OCI-LY7 (cell line): ENCODE measurements at regions not wholly inside any gene's neighbourhood (a gene's known extent, or its start where the extent isn't known, plus 50 kb on each side); places are given as distances from the start of the nearest gene placed in this dataset.

ENCODE experiments used
- BruUV-seq: library from RNA; stranded (reverse); fragments of 400-500 nt; replicated peaks from 2 replicates; lab custom pipeline; 2021; lab: Mats Ljungman, UMichigan
- CTCF ChIA-PET: fragments of 300-600 bp; sonication (Branson Sonifier 250); formaldehyde crosslinking; loops from one replicate; lab custom pipeline; 2022; ENCODE audit warnings: antibody characterized with exemption; ENCODE audit not compliant: unreplicated experiment; lab: Charles Lee
- POLR2A ChIA-PET: fragments of 300-600 bp; sonication (Branson Sonifier 250); formaldehyde crosslinking; loops from one replicate; lab custom pipeline; 2022; ENCODE audit warnings: antibody characterized with exemption; lab: Charles Lee
- DNase-seq: peaks from one replicate; pipeline ENCODE4 v3.0.0-alpha.2; 2015; ENCODE audit warnings: low spot score
- H2AFZ ChIP-seq: fragments of 200-600 bp; sonication (generic), shearing (Covaris generic); 2 replicates; pipeline ENCODE4 v1.6.1; 2014; ENCODE audit warnings: mild to moderate bottlenecking, antibody characterized with exemption, low read length, moderate library complexity
- H3K27ac ChIP-seq: fragments of 200-600 bp; sonication (generic); 2 replicates; pipeline ENCODE4 v1.5.1; 2014; ENCODE audit warnings: mixed run types, low read depth, mild to moderate bottlenecking, moderate library complexity, low read length, inconsistent platforms; ENCODE audit not compliant: poor library complexity, severe bottlenecking
- H3K36me3 ChIP-seq: fragments of 200-600 bp; sonication (generic); 2 replicates; pipeline ENCODE4 v1.6.1; 2014; ENCODE audit warnings: mild to moderate bottlenecking, antibody characterized with exemption, low read length, moderate library complexity, mixed read lengths; ENCODE audit not compliant: insufficient read depth
- H3K4me1 ChIP-seq: fragments of 200-600 bp; sonication (generic); 2 replicates; pipeline ENCODE4 v1.5.1; 2014; ENCODE audit warnings: mild to moderate bottlenecking, low read length; ENCODE audit not compliant: insufficient read depth, poor library complexity, severe bottlenecking
- H3K4me2 ChIP-seq: fragments of 200-600 bp; sonication (generic); 2 replicates; pipeline ENCODE4 v1.6.1; 2014; ENCODE audit warnings: mild to moderate bottlenecking, low read length
- H3K4me3 ChIP-seq: fragments of 200-600 bp; sonication (generic); 2 replicates; pipeline ENCODE4 v1.5.1; 2014; ENCODE audit warnings: mild to moderate bottlenecking, low read depth, low read length; ENCODE audit not compliant: poor library complexity, severe bottlenecking
- H3K79me2 ChIP-seq: fragments of 200-600 bp; sonication (generic); 2 replicates; pipeline ENCODE4 v1.6.1; 2016; ENCODE audit warnings: low read depth, mild to moderate bottlenecking, low read length, moderate library complexity, mixed read lengths; ENCODE audit not compliant: insufficient read depth
- H3K9me2 ChIP-seq: fragments of 200-600 bp; sonication (generic); 2 replicates; pipeline ENCODE4 v1.6.1; 2016; ENCODE audit warnings: mild to moderate bottlenecking, low read length, mixed read lengths; ENCODE audit not compliant: insufficient read depth
- H3K9me3 ChIP-seq: fragments of 200-600 bp; sonication (generic); 2 replicates; pipeline ENCODE4 v1.6.1; 2014; ENCODE audit warnings: mild to moderate bottlenecking, mixed run types, low read length, mixed read lengths
- H4K20me1 ChIP-seq: fragments of 200-600 bp; sonication (generic); 2 replicates; pipeline ENCODE4 v1.6.1; 2014; ENCODE audit warnings: mild to moderate bottlenecking, antibody characterized with exemption, low read length, moderate library complexity, mixed read lengths; ENCODE audit not compliant: insufficient read depth
- EZH2phosphoT487 ChIP-seq: fragments of 200-600 bp; sonication (generic); IDR thresholded peaks from 2 replicates; pipeline ENCODE4 v1.6.1; 2018; ENCODE audit warnings: low read depth, borderline replicate concordance, mild to moderate bottlenecking, mixed run types, antibody characterized with exemption, low read length, moderate library complexity, mixed read lengths
- intact Hi-C: fragments of 100-400 bp; cut with micrococcal nuclease; formaldehyde crosslinking; loops from one replicate; pipeline ENCODE4 v1.10.0; 2022; ENCODE audit not compliant: unreplicated experiment
- TF ChIP-seq, protein P1 (sequence below): fragments of 200-600 bp; sonication (generic); conservative IDR thresholded peaks from 2 replicates; pipeline ENCODE4 v1.5.1; 2014; ENCODE audit warnings: mild to moderate bottlenecking, antibody characterized with exemption, low read length, moderate library complexity, mixed read lengths

DNA sequence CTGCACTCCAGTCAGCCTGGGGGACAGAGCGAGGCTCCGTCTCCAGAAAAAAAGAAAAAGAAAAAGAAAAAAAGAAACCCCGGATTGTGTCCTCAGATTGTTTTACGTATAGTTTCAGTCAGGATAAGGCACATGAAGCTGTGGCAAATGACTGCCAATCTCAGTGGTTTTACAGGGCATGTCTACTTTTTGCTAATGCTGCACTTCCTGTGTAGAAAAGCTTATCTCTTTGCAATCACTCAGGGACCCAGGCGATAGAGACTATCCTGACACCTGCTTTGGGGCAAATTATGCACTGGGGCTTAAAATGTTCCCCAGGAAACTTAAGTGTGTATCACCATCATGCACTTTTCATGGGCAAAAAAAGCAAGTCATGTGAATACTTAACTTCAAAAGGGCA is 103.7 kb upstream of the MEIS1 start:
- Histone ChIP-seq H4K20me1 (no peaks in the 10 kb centered on the region), H3K9me2 (no peaks in the 10 kb centered on the region), H3K36me3 (no peaks in the 10 kb centered on the region), H3K9me3 (no peaks in the 10 kb centered on the region), H3K4me1 (no peaks in the 10 kb centered on the region), H3K27ac (no peak overlapping the region), H3K4me3 (no peak overlapping the region), H3K79me2 (no peaks in the 10 kb centered on the region), H3K4me2 (no peak overlapping the region), H2AFZ (no peak overlapping the region)
- no TSS peak for BruUV-seq
- intact Hi-C loops: no loop called here
- POLR2A ChIA-PET: no interaction called here
- no peak for DNase-seq
- no peak for TF ChIP-seq EZH2phosphoT487
- TF ChIP-seq, protein P1, sequence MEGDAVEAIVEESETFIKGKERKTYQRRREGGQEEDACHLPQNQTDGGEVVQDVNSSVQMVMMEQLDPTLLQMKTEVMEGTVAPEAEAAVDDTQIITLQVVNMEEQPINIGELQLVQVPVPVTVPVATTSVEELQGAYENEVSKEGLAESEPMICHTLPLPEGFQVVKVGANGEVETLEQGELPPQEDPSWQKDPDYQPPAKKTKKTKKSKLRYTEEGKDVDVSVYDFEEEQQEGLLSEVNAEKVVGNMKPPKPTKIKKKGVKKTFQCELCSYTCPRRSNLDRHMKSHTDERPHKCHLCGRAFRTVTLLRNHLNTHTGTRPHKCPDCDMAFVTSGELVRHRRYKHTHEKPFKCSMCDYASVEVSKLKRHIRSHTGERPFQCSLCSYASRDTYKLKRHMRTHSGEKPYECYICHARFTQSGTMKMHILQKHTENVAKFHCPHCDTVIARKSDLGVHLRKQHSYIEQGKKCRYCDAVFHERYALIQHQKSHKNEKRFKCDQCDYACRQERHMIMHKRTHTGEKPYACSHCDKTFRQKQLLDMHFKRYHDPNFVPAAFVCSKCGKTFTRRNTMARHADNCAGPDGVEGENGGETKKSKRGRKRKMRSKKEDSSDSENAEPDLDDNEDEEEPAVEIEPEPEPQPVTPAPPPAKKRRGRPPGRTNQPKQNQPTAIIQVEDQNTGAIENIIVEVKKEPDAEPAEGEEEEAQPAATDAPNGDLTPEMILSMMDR: no peak
- CTCF ChIA-PET: no interaction called here

DNA sequence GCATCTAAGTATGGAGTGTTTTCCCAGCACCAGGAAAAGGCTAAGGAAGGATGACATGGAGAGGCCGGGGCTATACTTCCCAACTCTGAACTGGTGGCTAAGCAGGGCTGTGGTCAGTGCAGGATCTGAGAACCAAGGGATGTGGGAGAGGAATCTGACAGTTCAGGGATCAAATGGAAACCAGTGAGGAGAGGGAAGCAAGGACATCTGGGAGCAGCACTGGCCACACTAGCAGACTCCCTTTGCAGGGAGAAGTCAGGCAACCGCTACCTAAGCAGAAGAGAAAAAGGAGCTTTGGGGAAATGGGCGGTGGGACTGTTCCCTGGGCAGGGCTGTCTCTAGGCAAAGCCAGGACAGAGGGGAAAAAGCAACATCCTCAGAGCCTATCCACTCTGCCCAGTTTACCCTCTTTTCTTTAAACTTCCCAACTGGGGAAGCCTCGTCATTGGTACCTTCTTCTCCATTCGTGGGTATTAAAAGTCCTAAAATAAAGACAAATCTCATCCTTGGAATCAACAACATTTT is 105.8 kb upstream of the MEIS1 start:
- no peaks in the 10 kb centered on the region for H3K36me3 ChIP-seq
- H3K9me2 ChIP-seq: no peaks in the 10 kb centered on the region
- CTCF ChIA-PET: no interaction called here
- H3K4me3 ChIP-seq: no peak overlapping the region
- intact Hi-C loops: no loop called here
- no peaks in the 10 kb centered on the region for H3K9me3 ChIP-seq
- no peaks in the 10 kb centered on the region for H4K20me1 ChIP-seq
- TF ChIP-seq EZH2phosphoT487: no peak
- no peak overlapping the region for H2AFZ ChIP-seq
- no peak for DNase-seq
- no peak overlapping the region for H3K4me2 ChIP-seq
- H3K79me2 ChIP-seq: no peaks in the 10 kb centered on the region
- POLR2A ChIA-PET: interaction anchor here (0.6 kb wide), 1 partner anchor 9 kb away, joined by 8 read pairs; no protein-coding TSS in a partner anchor
- H3K4me1 ChIP-seq: no peaks in the 10 kb centered on the region
- no peak overlapping the region for H3K27ac ChIP-seq
- BruUV-seq: no TSS peak

DNA sequence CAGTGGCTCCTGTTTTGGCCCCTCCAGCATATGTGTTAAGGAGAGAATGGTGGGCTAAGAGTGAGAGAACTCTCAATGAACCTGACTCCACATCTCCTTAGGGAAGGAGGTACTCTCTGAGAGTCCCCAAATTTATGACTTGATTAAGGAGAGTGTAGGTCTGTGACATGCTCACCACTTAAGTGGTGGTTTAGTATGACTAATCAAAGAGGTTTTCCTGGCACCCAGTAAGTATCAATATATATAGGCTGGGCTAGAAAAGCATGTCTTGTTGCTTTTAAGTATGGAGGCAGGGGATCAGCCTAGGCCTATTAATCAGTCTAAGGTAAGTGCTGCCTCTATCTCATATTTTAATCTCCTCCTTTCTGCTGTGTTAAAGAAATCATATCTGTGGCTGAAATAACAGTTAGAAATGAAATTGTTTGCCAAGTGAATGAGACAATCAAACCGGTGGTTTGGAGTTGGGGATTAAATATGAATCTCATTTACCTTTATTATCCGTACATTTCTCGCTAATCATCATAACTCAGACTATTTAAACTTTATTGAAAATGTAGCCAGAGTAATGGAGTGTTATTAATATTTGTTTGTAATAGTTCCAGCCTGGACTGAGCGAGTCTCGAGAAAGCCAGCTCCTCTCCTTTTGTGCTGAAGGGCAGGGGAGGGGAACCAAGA is 107.7 kb upstream of the MEIS1 start:
- TF ChIP-seq EZH2phosphoT487: no peak
- TF ChIP-seq, protein P1: no peak
- BruUV-seq: no TSS peak
- POLR2A ChIA-PET: no interaction called here

More for the DNA sequence above, 107.7 kb upstream of the MEIS1 start:
- H3K4me1 ChIP-seq: no peaks in the 10 kb centered on the region
- no peaks in the 10 kb centered on the region for H3K36me3 ChIP-seq
- CTCF ChIA-PET: no interaction called here
- no peak overlapping the region for H2AFZ ChIP-seq
- no peak overlapping the region for H3K4me2 ChIP-seq
- no peaks in the 10 kb centered on the region for H3K9me3 ChIP-seq
- H3K4me3 ChIP-seq: no peak overlapping the region
- H4K20me1 ChIP-seq: no peaks in the 10 kb centered on the region
- H3K9me2 ChIP-seq: no peaks in the 10 kb centered on the region
- no peak for DNase-seq
- intact Hi-C loops: no loop called here
- no peak overlapping the region for H3K27ac ChIP-seq
- no peaks in the 10 kb centered on the region for H3K79me2 ChIP-seq
